ENCODE measurements at regions not wholly inside any gene's neighbourhood (a gene's known extent, or its start where the extent isn't known, plus 50 kb on each side); places are given as distances from the start of the nearest gene placed in this dataset.

DNA sequence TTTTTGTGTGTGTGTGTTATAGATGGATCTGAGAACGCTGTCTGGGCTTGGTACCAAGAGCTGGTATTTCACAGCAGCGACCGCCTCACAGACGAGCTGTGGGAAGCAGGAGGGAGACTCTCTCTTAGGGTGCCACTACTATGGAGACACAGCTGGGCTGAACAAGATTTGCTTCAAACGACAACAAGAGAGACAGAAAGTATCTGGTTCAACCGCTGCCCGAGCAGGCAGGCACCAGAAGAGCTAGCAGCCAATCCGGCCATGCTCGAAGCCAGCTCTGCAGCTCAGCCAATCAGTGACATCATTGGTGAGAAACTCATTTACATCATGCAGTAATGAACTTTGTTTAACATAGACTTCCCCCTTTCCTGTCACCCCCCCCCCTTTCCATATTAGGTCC lies 341.3 kb downstream of the USP25 start:
- TF ChIP-seq, protein P1, sequence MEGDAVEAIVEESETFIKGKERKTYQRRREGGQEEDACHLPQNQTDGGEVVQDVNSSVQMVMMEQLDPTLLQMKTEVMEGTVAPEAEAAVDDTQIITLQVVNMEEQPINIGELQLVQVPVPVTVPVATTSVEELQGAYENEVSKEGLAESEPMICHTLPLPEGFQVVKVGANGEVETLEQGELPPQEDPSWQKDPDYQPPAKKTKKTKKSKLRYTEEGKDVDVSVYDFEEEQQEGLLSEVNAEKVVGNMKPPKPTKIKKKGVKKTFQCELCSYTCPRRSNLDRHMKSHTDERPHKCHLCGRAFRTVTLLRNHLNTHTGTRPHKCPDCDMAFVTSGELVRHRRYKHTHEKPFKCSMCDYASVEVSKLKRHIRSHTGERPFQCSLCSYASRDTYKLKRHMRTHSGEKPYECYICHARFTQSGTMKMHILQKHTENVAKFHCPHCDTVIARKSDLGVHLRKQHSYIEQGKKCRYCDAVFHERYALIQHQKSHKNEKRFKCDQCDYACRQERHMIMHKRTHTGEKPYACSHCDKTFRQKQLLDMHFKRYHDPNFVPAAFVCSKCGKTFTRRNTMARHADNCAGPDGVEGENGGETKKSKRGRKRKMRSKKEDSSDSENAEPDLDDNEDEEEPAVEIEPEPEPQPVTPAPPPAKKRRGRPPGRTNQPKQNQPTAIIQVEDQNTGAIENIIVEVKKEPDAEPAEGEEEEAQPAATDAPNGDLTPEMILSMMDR (IDR thresholded peaks at IDR 0.05; ENCODE audit: low read depth, low read length), result no peak
- no peak for TF ChIP-seq EZH2phosphoT487 (IDR thresholded peaks at IDR 0.05; ENCODE audit: low read depth)
